ENCODE measurements at regions not wholly inside any gene's neighbourhood (a gene's known extent, or its start where the extent isn't known, plus 50 kb on each side); places are given as distances from the start of the nearest gene placed in this dataset.

DNA sequence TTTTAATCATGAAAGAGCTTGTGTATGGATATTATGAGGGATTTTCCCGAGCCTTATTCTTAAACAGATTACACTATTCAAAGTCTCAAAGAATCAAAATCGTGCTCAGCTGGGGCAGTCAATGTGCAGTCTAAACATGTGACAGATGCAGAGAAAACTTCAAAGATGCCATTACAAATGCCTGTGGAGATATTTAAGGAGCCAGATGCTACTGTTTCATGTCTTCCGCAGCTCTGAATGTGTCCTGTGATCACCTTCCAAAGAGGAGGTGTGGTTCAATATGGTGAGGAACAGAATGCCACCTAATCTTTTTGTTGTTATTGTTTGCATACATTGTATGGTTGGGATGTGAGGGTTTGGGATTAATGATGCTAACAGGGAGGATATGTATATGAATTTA, 593.3 kb upstream of the ARRDC3 start:
- TF ChIP-seq CTCF (IDR thresholded peaks at IDR 0.05) (no peak), POLR2A (IDR thresholded peaks at IDR 0.05) (no peak)
